Astrocyte (in vitro differentiated cells and primary cell): ENCODE measurements at regions not wholly inside any gene's neighbourhood (a gene's known extent, or its start where the extent isn't known, plus 50 kb on each side); places are given as distances from the start of the nearest gene placed in this dataset.

ENCODE experiments used
- CTCF ChIP-seq: IDR thresholded peaks from 2 replicates; pipeline ENCODE4 v1.5.1; 2011; ENCODE audit warnings: low read depth, mild to moderate bottlenecking, inconsistent platforms, low read length, moderate library complexity; ENCODE audit not compliant: insufficient read depth
- EZH2 ChIP-seq: IDR thresholded peaks from 2 replicates; pipeline ENCODE4 v1.6.1; 2012; ENCODE audit warnings: mild to moderate bottlenecking, low read length, inconsistent platforms; ENCODE audit not compliant: insufficient read depth

DNA sequence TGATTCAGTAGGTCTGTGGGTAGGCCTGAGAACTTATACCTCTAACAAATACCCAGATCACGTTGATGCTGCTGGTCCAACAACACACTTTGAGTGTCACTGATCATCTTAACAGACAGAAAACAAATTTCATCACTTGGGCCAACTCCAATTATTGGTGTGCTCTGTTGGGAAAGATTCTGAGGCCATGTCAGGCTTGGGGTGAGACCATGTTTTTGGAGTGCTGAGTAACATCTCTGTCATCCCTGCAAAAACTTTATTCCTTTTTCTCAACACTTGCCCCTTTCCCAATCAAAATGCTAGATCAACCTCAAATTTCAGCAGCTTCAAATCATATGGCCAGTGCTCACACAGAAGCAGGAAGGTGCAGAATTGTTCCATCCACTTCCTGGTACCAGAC is 108.8 kb upstream of the TENT5A start:
- no peak for TF ChIP-seq CTCF
- TF ChIP-seq EZH2, result no peak
